Mesothelial cell of epicardium (in vitro differentiated cells): ENCODE measurements at regions not wholly inside any gene's neighbourhood (a gene's known extent, or its start where the extent isn't known, plus 50 kb on each side); places are given as distances from the start of the nearest gene placed in this dataset.

Source experiments
- DNase-seq, 2 experiments: peaks; one replicate each; pipeline ENCODE4 v3.0.0; 2021; ENCODE audit warnings: low spot score in 2 of 2; ENCODE audit not compliant: unreplicated experiment in 2 of 2
- H3K27ac Mint-ChIP-seq: 2 replicates; pipeline ENCODE4 v1.8.0; 2021; ENCODE audit warnings: mixed read lengths
- H3K27me3 Mint-ChIP-seq: 2 replicates; pipeline ENCODE4 v1.8.0; 2021; ENCODE audit warnings: low read depth, mixed read lengths
- H3K36me3 Mint-ChIP-seq: 2 replicates; pipeline ENCODE4 v1.8.0; 2021; ENCODE audit warnings: mixed read lengths
- H3K4me1 Mint-ChIP-seq: 2 replicates; pipeline ENCODE4 v1.8.0; 2021; ENCODE audit warnings: mixed read lengths
- H3K4me3 Mint-ChIP-seq: 2 replicates; pipeline ENCODE4 v1.8.0; 2021; ENCODE audit warnings: mild to moderate bottlenecking, moderate library complexity, mixed read lengths
- H3K9me3 Mint-ChIP-seq: 2 replicates; pipeline ENCODE4 v1.8.0; 2021; ENCODE audit warnings: mixed read lengths
- CTCF ChIP-seq: fragments of 200-600 bp; sonication (generic); IDR thresholded peaks from one replicate; pipeline ENCODE4 v1.5.0; 2021; ENCODE audit warnings: antibody characterized with exemption; ENCODE audit not compliant: unreplicated experiment

DNA sequence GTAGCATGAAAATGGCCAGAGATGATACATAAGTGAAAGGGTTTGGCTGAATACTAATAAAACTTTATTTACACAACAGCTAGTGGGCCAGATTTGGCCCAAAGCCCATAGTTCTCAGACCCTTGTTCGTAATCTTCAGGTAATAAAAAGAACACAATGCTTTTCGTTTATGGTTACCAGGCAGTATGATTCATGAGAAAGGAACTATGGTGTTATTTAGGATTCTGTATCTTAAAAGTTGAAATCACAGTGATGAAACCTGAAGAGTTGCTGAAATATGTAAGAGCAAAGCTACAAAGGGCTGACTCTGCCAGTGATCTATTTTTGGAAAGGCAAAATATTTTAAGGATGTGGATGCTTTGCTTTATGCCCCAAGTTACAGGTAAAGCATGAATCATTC lies 192.7 kb downstream of the SMC2 start:
- TF ChIP-seq CTCF = no peak
- Mint-ChIP-seq H3K9me3 (peaks cover 2% of the 10 kb centered on the region), H3K4me1 (peaks cover 4% of the 10 kb centered on the region), H3K27me3 (peaks cover 23% of the 10 kb centered on the region), H3K27ac (no peak overlapping the region), H3K4me3 (no peak overlapping the region), H3K36me3 (no peaks in the 10 kb centered on the region)
- DNase-seq = no peak

GRCh38 chr9:104287253-104287878 lies 193.3 kb downstream of the SMC2 start:
- peaks cover 4% of the 10 kb centered on the region for H3K4me1 Mint-ChIP-seq
- TF ChIP-seq CTCF = no peak
- H3K27ac Mint-ChIP-seq = no peak overlapping the region
- H3K36me3 Mint-ChIP-seq = no peaks in the 10 kb centered on the region
- no peak overlapping the region for H3K4me3 Mint-ChIP-seq
- DNase-seq = no peak
- H3K27me3 Mint-ChIP-seq = peaks cover 25% of the 10 kb centered on the region
- H3K9me3 Mint-ChIP-seq = no peaks in the 10 kb centered on the region

DNA sequence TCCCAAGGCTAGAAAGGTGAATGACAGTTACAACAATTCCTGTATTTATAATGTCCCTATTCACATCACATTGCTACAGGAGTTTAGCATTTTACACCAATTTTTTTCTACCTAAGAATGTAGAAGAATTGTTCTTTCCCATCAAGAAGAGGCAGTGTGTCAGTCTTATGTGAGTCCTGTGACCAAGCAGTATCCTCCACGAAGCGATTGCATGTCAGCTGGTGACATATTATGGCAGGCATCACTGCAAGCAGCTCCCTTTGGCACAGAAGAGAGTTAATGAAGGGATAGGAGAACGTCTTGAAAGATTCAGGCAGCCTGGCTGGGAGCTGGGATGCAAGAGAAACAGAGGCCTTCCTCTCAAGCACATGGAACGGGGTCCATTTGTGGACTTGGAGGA lies 199.8 kb downstream of the SMC2 start:
- no peaks in the 10 kb centered on the region for H3K4me1 Mint-ChIP-seq
- no peak for DNase-seq
- H3K27me3 Mint-ChIP-seq = peaks cover 11% of the 10 kb centered on the region
- no peaks in the 10 kb centered on the region for H3K9me3 Mint-ChIP-seq
- TF ChIP-seq CTCF = no peak
- H3K4me3 Mint-ChIP-seq = no peak overlapping the region
- no peak overlapping the region for H3K27ac Mint-ChIP-seq
- H3K36me3 Mint-ChIP-seq = no peaks in the 10 kb centered on the region

- peaks cover 4% of the 10 kb centered on the region for H3K9me3 Mint-ChIP-seq
- no peak overlapping the region for H3K27ac Mint-ChIP-seq
- H3K27me3 Mint-ChIP-seq = peaks cover 2% of the 10 kb centered on the region
- no peak for TF ChIP-seq CTCF
- DNase-seq = no peak
- peaks cover 5% of the 10 kb centered on the region for H3K4me1 Mint-ChIP-seq
- H3K36me3 Mint-ChIP-seq = no peaks in the 10 kb centered on the region
- H3K4me3 Mint-ChIP-seq = no peak overlapping the region
These were observed 203.9 kb upstream of the OR13F1 start for GRCh38 chr9:104300124-104300523.

- no peak for DNase-seq
- H3K9me3 Mint-ChIP-seq = peaks cover 15% of the 10 kb centered on the region
- TF ChIP-seq CTCF = no peak
- no peak overlapping the region for H3K4me3 Mint-ChIP-seq
- H3K27ac Mint-ChIP-seq = no peak overlapping the region
- peaks cover 5% of the 10 kb centered on the region for H3K4me1 Mint-ChIP-seq
- no peaks in the 10 kb centered on the region for H3K36me3 Mint-ChIP-seq
- H3K27me3 Mint-ChIP-seq = peaks cover 2% of the 10 kb centered on the region
These were observed 202.3 kb upstream of the OR13F1 start for GRCh38 chr9:104301755-104302154.

DNA sequence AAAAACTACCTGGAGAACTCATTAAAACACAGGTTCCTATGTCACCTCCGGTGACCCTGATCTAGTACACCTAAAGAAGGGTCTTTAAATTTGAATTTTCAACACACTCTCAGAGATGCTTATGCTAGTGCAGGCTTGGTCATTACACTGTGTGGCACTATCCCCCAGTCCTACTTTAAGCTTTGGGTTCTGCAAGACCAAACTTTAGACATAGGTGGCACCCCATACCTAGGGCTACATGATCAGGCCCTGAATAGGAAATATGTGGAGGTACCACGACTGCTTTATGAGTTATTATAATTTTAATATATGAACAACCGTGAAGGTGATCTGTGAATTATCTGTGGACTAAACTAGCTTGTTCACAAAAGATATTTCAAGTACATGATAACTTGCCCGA lies 201.3 kb upstream of the OR13F1 start:
- peaks cover 23% of the 10 kb centered on the region for H3K9me3 Mint-ChIP-seq
- H3K4me3 Mint-ChIP-seq = no peak overlapping the region
- no peak for DNase-seq
- no peak overlapping the region for H3K27ac Mint-ChIP-seq
- no peaks in the 10 kb centered on the region for H3K36me3 Mint-ChIP-seq
- peaks cover 5% of the 10 kb centered on the region for H3K4me1 Mint-ChIP-seq
- peaks cover 2% of the 10 kb centered on the region for H3K27me3 Mint-ChIP-seq
- no peak for TF ChIP-seq CTCF
